ENCODE measurements at regions not wholly inside any gene's neighbourhood (a gene's known extent, or its start where the extent isn't known, plus 50 kb on each side); places are given as distances from the start of the nearest gene placed in this dataset.

- Histone ChIP-seq H2BK15ac (ENCODE audit: low read depth, low read length) (no peak overlapping the region), H3K4me3 (ENCODE audit: insufficient read depth, low read depth, low read length) (no peak overlapping the region), H3K9ac (ENCODE audit: low read depth, low read length) (no peak overlapping the region), H2BK120ac (ENCODE audit: low read depth, low read length) (no peak overlapping the region), H3K23ac (ENCODE audit: low read depth, low read length) (no peak overlapping the region), H3K4me1 (ENCODE audit: control insufficient read depth, insufficient read depth, low read length) (no peaks in the 10 kb centered on the region), H3K4me2 (ENCODE audit: low read depth, low read length) (no peak overlapping the region), H3K79me1 (ENCODE audit: low read depth in 1 of 2, low read length in 2 of 2) (no peaks in the 10 kb centered on the region), H2BK20ac (ENCODE audit: low read depth, low read length) (no peak overlapping the region), H3K27me3 (ENCODE audit: control insufficient read depth, insufficient read depth, low read length) (peaks cover 19% of the 10 kb centered on the region), H3K4ac (ENCODE audit: low read depth, low read length) (no peak overlapping the region), H3K18ac (ENCODE audit: low read depth, low read length) (no peak overlapping the region), H2AK5ac (ENCODE audit: low read depth, low read length) (no peak overlapping the region), H3K56ac (ENCODE audit: extremely low read depth, insufficient read depth, low read length) (no peak overlapping the region), H4K91ac (ENCODE audit: insufficient read depth, low read depth, low read length) (no peak overlapping the region), H4K5ac (ENCODE audit: low read depth, low read length) (no peak overlapping the region), H3K9me3 (ENCODE audit: control insufficient read depth, insufficient read depth, low read length) (no peaks in the 10 kb centered on the region), H2BK5ac (ENCODE audit: low read depth, low read length, poor library complexity, severe bottlenecking) (no peak overlapping the region), H2AK9ac (replicated peaks; ENCODE audit: low read depth, low read length, poor library complexity) (no peak overlapping the region), H3K9me1 (ENCODE audit: insufficient read depth, low read length) (no peaks in the 10 kb centered on the region), H3K36me3 (ENCODE audit: control insufficient read depth, insufficient read depth, low read length) (no peaks in the 10 kb centered on the region), H3K27ac (ENCODE audit: insufficient read depth, low read length) (no peak overlapping the region), H3K14ac (replicated peaks; ENCODE audit: low read depth, low read length) (no peak overlapping the region), H4K20me1 (ENCODE audit: insufficient read depth, low read length) (no peaks in the 10 kb centered on the region), H4K8ac (ENCODE audit: low read depth in 2 of 2, low read length in 2 of 2) (no peak overlapping the region), H2AFZ (replicated peaks; ENCODE audit: low read length, poor library complexity) (no peak overlapping the region)
- ATAC-seq (ENCODE audit: low read depth), result no peak
- no peak for TF ChIP-seq RFX5 (IDR thresholded peaks at IDR 0.05; ENCODE audit: low read depth, low read length)
- TF ChIP-seq NFE2L2 (IDR thresholded peaks at IDR 0.05; ENCODE audit: low read depth, low read length), result no peak
- no peak for TF ChIP-seq MAFK (IDR thresholded peaks at IDR 0.05; ENCODE audit: low read depth, low read length)
- no peak for TF ChIP-seq MAZ (IDR thresholded peaks at IDR 0.05; ENCODE audit: borderline replicate concordance, low read depth, low read length)
- no peak for TF ChIP-seq RAD21 (IDR thresholded peaks at IDR 0.05; ENCODE audit: low read length)
- no peak for TF ChIP-seq POLR2A (IDR thresholded peaks at IDR 0.05; ENCODE audit: low read depth, low read length)
- no peak for TF ChIP-seq MXI1 (IDR thresholded peaks at IDR 0.05; ENCODE audit: borderline replicate concordance, low read depth, low read length)
- TF ChIP-seq CEBPB (IDR thresholded peaks at IDR 0.05; ENCODE audit: low read depth, low read length), result no peak
- TF ChIP-seq BHLHE40 (IDR thresholded peaks at IDR 0.05; ENCODE audit: low read depth, low read length), result no peak
- TF ChIP-seq CHD1 (IDR thresholded peaks at IDR 0.05; ENCODE audit: low read depth, low read length), result no peak
- POLR2A ChIA-PET (ENCODE audit: unreplicated experiment), result no interaction called here
- WGBS, 2 experiments (ENCODE audit: extremely low coverage in 2 of 2, insufficient read length in 1 of 2), result no CpG with 5 or more reads among the region's 1 CpG
- intact Hi-C loops (cut with micrococcal nuclease), result no loop called here
- no TSS peak for BruUV-seq (replicated peaks)
- DNase-seq, result no peak
- CTCF ChIA-PET, result no interaction called here
- in situ Hi-C loops (cut with MboI; ENCODE audit: low sequenced_read_pairs), result no loop called here
- dilution Hi-C loops (cut with HindIII; ENCODE audit: low sequenced_read_pairs, unreplicated experiment), result no loop called here
Measured at GRCh38 chr14:55772486-55772885, 192.5 kb downstream of the KTN1 start.
